Stimulated activated CD4-positive, alpha-beta T cell treated with anti-CD3 and anti-CD28 coated beads, TNF-alpha, amount 100 ng/mL, for 4 hours (primary cell): ENCODE measurements at regions not wholly inside any gene's neighbourhood (a gene's known extent, or its start where the extent isn't known, plus 50 kb on each side); places are given as distances from the start of the nearest gene placed in this dataset.

Experiments
- DNase-seq, 3 experiments: peaks; one replicate each; pipeline ENCODE4 v3.0.0-alpha.2; 2020; ENCODE audit warnings: low read depth in 3 of 3

GRCh38 chr12:126570566-126570965, 1505.3 kb downstream of the AACS start:
- DNase-seq = no peak

GRCh38 chr12:126572170-126572569, 1506.9 kb downstream of the AACS start:
- DNase-seq = no peak

- DNase-seq = no peak
These were observed 1516.4 kb downstream of the AACS start for GRCh38 chr12:126581655-126582054.

- no peak for DNase-seq
These were observed 1517.0 kb downstream of the AACS start for GRCh38 chr12:126582231-126582630.

GRCh38 chr12:126588586-126589249, 1523.5 kb downstream of the AACS start:
- DNase-seq = no peak

- no peak for DNase-seq
These were observed 1526.3 kb downstream of the AACS start for GRCh38 chr12:126591533-126591932.

GRCh38 chr12:126601184-126602170, 1536.2 kb downstream of the AACS start:
- DNase-seq = no peak

GRCh38 chr12:126602612-126603011, 1537.4 kb downstream of the AACS start:
- DNase-seq = no peak

- DNase-seq = no peak
These were observed 1541.9 kb downstream of the AACS start for GRCh38 chr12:126607157-126607556.

- DNase-seq = no peak
These were observed 1542.6 kb downstream of the AACS start for GRCh38 chr12:126607867-126608266.

GRCh38 chr12:126608607-126609175, 1543.5 kb downstream of the AACS start:
- no peak for DNase-seq

GRCh38 chr12:126616441-126616840, 1551.2 kb downstream of the AACS start:
- DNase-seq = no peak

GRCh38 chr12:126617312-126617711, 1552.1 kb downstream of the AACS start:
- DNase-seq = no peak

GRCh38 chr12:126627596-126627995, 1562.4 kb downstream of the AACS start:
- no peak for DNase-seq

GRCh38 chr12:126636821-126637220, 1571.6 kb downstream of the AACS start:
- DNase-seq = no peak

GRCh38 chr12:126644236-126645020, 1579.2 kb downstream of the AACS start:
- DNase-seq = no peak

- no peak for DNase-seq
These were observed 1582.8 kb downstream of the AACS start for GRCh38 chr12:126648074-126648473.

GRCh38 chr12:126651133-126651532, 1585.9 kb downstream of the AACS start:
- no peak for DNase-seq

- no peak for DNase-seq
These were observed 1598.3 kb downstream of the AACS start for GRCh38 chr12:126663304-126664094.

GRCh38 chr12:126667339-126667738, 1599.6 kb upstream of the TMEM132C start:
- no peak for DNase-seq

GRCh38 chr12:126668538-126668937, 1598.4 kb upstream of the TMEM132C start:
- DNase-seq = no peak
